NCI-H345 treated with DMSO at 0.1 percent for 48 hours (cell line): ENCODE measurements at regions not wholly inside any gene's neighbourhood (a gene's known extent, or its start where the extent isn't known, plus 50 kb on each side); places are given as distances from the start of the nearest gene placed in this dataset.

ENCODE experiments used
- DNase-seq: peaks from one replicate; lab custom pipeline; 2025; ENCODE audit not compliant: unreplicated experiment; lab: John Stamatoyannopoulos, UW

- no peak for DNase-seq
These were observed 635.6 kb downstream of the TRAM1L1 start for GRCh38 chr4:116449764-116450163.

DNA sequence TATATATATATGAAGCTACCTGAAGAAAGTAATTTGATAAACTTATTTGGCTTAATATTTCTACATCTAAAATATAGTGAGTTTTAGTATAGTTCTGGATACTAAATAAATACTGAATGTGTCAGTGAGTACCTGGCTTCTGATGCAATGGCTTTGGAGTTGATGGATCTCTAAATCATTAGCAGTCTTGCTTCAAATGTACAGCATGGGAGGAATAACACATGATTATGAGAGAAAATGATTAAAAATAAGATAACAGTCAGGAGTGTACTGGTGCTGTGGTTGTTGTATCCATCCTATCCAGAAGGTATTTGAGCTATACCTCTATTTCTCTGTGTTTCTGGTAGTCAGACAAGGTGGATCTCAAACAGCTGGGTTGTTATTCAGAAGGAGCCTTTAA lies 641.3 kb downstream of the TRAM1L1 start:
- DNase-seq = no peak

DNA sequence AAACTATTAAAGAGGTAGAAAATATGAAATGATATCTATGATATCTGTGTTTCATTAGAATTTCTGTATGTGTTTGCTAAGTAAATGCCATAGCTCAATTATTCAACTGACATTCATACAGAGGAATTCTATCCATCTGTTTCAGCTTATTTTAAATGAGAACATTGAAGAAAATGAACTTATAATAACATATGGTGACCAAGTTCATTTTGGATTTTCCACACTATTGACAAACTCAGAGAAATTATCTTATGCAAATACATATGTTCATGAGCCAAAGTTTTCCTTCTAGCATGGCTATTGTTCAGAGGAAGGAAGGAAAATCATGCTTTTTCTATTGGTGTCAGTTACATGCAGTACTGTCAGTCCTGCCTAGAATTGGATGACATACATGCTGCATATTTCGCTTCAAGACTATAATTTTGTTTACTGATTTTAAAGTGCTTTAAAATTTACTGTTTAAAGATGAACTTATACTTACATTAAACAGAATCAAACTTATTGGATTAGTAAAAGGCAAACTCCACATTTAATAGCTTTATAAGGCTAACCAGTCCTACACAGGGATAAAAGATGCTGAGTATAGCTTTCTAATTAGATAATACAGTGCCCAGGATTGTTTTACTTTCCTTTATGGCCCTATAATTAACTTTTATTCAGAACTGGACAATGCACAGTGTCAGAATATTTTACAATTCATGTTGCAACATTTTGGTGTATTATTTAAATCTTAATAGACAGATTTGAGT lies 646.2 kb downstream of the TRAM1L1 start:
- no peak for DNase-seq

DNA sequence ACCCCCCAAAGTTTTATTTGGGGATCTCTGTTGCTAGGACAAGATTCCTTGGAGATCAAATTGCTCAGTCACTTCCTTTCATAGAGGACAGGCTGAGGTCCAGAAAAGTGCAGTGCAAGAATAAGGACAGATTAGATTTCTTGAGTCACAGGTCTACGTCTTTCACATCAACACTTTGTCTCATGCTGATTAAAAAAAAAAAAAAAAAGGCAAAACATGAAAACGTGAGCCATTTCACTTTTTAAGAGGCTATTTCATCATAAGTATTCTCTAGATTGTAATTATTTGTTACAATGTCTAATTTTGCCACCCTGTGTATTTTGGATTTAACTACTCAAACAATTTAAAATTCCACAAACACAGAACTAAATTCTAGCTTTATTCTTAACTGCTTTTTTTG lies 647.0 kb downstream of the TRAM1L1 start:
- no peak for DNase-seq

- no peak for DNase-seq
These were observed 657.7 kb downstream of the TRAM1L1 start for GRCh38 chr4:116427666-116428065.

DNA sequence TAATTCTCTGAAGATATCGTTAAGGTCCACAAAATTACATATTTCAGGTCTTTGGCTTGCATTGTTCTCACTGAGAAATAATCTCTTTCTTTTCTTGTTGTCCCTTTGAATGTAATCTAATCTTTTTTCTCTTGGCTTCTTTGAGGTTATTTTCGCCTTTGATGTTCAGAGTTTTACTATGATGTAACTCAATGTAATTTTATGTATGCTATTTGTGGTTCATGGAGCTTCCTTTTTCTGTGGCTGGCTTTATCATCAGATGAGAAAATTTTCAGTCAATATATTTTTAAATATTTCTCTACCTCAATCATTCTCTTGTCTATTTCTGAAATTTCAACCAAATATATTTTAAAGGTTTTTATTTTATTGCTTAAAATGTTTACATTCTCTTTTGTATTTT lies 672.2 kb downstream of the TRAM1L1 start:
- no peak for DNase-seq

- DNase-seq = no peak
These were observed 684.1 kb downstream of the TRAM1L1 start for GRCh38 chr4:116401293-116401692.

DNA sequence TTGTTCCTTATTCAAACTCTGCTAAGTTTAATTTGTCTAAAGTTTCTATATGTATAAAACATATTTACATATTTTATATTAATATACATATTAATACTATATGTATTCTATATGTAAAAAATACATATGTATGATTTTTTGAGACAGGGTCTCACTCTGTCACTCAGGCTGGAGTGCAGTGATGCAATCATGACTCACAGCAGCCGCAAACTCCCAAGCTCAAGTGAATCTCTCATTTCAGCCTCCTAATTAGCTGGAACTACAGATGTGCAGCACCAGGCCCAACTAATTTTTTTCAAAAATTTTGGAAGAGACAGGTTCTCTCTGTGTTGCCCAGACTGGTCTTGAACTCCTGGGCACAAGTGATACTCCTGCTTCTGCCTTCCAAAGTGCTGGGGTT lies 684.9 kb downstream of the TRAM1L1 start:
- DNase-seq = no peak

DNA sequence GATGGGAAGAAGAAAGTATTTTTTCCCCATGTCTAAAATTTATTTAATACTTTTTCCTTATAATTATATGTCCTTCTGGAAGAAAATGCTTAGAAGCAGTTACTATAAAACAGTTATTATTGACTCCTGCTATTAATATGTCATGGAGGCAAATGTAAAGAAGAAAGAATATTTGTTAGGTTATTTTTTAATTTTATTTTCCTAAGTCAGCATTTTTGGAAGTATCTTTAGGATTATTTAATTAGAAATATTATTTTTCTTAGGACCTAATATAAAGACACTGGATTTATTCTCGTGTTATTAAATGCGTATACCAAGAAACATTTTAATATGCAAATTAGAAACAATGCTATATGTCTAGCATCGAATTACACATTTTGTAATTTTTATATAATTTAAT lies 687.7 kb downstream of the TRAM1L1 start:
- DNase-seq = no peak

GRCh38 chr4:116397291-116397690 lies 688.1 kb downstream of the TRAM1L1 start:
- DNase-seq = no peak

DNA sequence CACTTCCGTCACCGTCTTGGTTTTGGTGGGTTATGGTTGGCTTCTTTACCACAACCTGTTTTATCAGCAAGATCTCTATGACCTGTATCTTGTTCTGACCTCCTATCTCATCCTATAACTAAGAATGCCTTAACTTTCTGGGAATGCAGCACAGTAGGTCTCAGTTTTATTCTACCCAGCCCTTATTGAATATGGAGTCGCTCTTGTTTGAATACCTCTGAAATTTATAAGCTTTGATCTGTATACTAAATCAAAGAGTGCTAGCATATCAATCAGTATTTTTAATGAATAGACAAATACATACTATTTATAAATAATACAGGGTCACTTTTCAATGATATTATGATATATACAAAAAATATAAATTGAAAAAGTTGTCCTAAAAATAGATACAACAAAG lies 690.0 kb downstream of the TRAM1L1 start:
- DNase-seq = no peak

GRCh38 chr4:116391020-116391419 lies 694.4 kb downstream of the TRAM1L1 start:
- no peak for DNase-seq

GRCh38 chr4:116389139-116389538 lies 696.2 kb downstream of the TRAM1L1 start:
- no peak for DNase-seq

DNA sequence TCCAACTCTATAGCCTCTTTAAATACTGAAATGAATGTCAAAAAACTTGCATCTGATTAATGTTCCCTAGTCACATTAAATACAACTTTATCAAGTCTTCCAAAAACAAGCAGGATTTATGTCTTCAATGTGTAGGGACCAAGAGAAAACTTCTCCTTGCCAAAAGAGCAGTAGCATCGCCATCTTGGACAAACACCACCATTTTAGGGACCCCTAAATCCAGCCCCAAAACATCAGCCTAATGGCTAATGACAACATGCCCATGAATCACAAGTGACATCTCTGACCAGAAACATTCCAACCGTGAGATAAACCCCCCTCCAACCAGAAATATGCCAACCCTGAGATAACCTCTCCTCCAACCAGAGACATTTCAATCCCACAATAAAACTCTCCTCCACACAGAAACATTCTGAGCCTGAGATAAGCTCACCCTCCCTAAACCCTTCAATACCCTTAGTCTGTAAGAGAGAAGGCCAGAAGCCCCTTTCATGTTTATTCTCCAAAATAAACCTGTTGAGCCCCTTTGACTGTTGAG lies 697.4 kb downstream of the TRAM1L1 start:
- DNase-seq = no peak

- DNase-seq = no peak
These were observed 698.5 kb downstream of the TRAM1L1 start for GRCh38 chr4:116386856-116387255.

DNA sequence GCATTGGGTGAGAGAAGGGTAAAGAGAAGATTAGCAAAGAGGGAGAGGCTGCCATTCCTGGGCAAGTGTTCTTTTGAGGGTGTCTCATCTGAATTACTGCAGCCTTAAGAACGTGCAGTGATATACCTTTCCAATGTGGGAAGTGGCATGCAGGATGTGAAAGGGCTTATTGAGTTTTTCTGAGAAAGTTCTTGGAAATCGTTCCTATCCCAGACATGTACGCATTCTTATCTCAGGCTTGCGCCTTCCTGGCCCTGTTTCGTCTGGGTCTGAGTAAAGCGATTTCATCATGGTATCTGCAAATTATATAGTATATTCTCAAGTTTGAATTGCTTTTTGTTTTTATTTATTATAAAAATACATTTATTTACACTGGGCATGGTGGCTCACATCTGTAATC lies 699.8 kb downstream of the TRAM1L1 start:
- no peak for DNase-seq

DNA sequence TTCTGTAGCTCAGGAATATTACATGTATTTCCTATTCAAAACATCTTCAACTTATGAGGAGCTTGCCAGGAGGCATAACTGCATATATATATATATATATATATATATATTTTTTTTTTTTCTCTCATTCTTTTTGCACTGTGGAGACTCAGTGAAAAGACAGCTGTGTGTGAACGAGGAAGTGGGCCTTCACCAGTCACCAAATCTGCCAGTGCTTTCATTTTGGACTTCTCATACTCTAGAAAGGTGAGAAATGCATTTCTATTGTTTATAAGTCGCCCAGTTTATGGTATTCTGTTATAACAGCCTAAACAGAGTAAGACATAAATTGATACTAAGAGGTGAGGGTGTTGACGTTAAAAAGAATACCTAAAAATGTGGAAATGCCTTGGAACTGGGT lies 710.6 kb downstream of the TRAM1L1 start:
- no peak for DNase-seq

DNA sequence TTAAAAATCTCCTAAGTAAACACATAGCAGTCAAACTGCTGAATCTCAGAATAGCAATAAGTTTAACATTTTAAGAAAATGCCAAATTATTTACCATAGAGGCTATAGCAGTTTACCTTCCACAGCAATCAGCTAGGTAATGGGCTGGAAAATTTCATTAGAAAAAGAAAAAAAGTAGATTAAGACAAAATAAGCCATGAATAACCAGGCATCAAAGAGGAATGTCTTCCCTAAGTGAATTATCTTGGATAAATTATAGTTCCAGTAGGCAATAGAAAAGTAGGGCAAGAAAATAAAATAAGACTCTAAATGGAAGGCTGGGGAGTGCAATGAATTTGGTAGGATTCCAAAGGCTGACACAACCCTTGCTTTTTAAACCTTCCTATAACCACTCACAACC lies 722.8 kb downstream of the TRAM1L1 start:
- no peak for DNase-seq

DNA sequence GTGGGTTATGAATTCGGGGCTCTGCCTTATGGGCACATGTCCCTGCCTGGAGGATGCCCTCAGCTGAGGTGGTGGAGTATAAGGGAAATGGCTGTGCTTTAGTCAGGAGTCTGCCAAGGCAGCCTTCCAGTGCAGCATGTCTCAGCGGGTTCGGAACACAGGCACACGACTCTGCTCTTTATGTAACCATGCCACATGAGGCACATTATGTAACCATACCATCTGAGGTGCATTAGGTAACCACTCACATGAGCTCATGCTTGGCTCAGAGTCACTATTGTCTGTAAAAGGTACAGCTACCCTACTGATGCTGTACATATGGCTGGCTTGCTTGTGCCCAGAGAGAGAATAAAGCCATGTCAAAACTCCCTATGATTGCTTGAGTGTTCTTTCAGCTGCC lies 723.6 kb downstream of the TRAM1L1 start:
- no peak for DNase-seq

GRCh38 chr4:116358633-116359222 lies 726.6 kb downstream of the TRAM1L1 start:
- no peak for DNase-seq

GRCh38 chr4:116357758-116358157 lies 727.6 kb downstream of the TRAM1L1 start:
- DNase-seq = no peak

DNA sequence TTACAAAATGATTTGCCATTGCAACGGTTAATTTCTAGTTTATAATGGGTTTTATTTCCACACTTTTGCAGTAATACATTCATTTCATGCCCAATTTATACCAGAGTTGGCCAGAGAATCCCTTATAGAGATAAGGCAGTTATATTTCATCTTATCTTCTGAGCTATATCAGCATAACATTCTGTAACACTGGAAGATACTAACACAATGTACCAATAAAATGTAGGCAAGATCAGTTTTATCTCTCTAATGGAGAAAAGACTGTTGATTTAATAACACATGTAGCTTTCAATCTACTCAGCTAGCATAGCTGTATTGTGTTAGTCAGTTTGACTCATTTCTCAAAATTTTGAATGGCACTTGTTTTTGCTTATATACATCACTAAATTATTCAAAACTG lies 738.6 kb downstream of the TRAM1L1 start:
- no peak for DNase-seq

GRCh38 chr4:116343809-116344208 lies 741.6 kb downstream of the TRAM1L1 start:
- no peak for DNase-seq
